Colonic mucosa (tissue), 4 donors: ENCODE measurements at regions not wholly inside any gene's neighbourhood (a gene's known extent, or its start where the extent isn't known, plus 50 kb on each side); places are given as distances from the start of the nearest gene placed in this dataset.

ENCODE experiments used
- DNase-seq: peaks from one replicate; pipeline ENCODE4 v3.0.0-alpha.2; 2020
- H3K27ac ChIP-seq: fragments of 200-600 bp; one replicate; pipeline ENCODE4 v1.8.0; 2021
- H3K27me3 ChIP-seq: fragments of 200-600 bp; one replicate; pipeline ENCODE4 v1.8.0; 2021
- H3K36me3 ChIP-seq: fragments of 200-600 bp; one replicate; pipeline ENCODE4 v1.8.0; 2021
- H3K4me1 ChIP-seq: fragments of 200-600 bp; one replicate; pipeline ENCODE4 v1.8.0; 2021; ENCODE audit warnings: mild to moderate bottlenecking
- H3K4me3 ChIP-seq: fragments of 200-600 bp; one replicate; pipeline ENCODE4 v1.8.0; 2021
- H3K9ac ChIP-seq, 2 donors: one replicate each; pipeline ENCODE4 v1.7.0; 2013; ENCODE audit warnings: control low read depth in 2 of 2, low read depth in 2 of 2, low read length in 2 of 2
- H3K9me3 ChIP-seq: fragments of 200-600 bp; one replicate; pipeline ENCODE4 v1.8.0; 2021
- intact Hi-C: fragments of 100-400 bp; cut with DNase I; formaldehyde crosslinking; loops from one replicate; pipeline ENCODE4 v1.14.1; 2022
- TF ChIP-seq, protein P1 (sequence below): fragments of 200-600 bp; IDR thresholded peaks from one replicate; pipeline ENCODE4 v1.8.0; 2022; ENCODE audit warnings: antibody characterized with exemption, mild to moderate bottlenecking
- donor health status: healthy.
- donor health status: DM: no; HTN: no; CAD: no.
- donor health status: DM: no; HTN: no; CAD: no.

GRCh38 chr13:105272660-105273631 lies 1262.5 kb downstream of the EFNB2 start:
- Histone ChIP-seq H3K9me3 (no peaks in the 10 kb centered on the region), H3K27me3 (no peaks in the 10 kb centered on the region), H3K4me1 (no peaks in the 10 kb centered on the region), H3K9ac (no peak overlapping the region), H3K36me3 (no peaks in the 10 kb centered on the region), H3K4me3 (no peak overlapping the region), H3K27ac (no peak overlapping the region)
- intact Hi-C loops: no loop called here
- TF ChIP-seq, protein P1, sequence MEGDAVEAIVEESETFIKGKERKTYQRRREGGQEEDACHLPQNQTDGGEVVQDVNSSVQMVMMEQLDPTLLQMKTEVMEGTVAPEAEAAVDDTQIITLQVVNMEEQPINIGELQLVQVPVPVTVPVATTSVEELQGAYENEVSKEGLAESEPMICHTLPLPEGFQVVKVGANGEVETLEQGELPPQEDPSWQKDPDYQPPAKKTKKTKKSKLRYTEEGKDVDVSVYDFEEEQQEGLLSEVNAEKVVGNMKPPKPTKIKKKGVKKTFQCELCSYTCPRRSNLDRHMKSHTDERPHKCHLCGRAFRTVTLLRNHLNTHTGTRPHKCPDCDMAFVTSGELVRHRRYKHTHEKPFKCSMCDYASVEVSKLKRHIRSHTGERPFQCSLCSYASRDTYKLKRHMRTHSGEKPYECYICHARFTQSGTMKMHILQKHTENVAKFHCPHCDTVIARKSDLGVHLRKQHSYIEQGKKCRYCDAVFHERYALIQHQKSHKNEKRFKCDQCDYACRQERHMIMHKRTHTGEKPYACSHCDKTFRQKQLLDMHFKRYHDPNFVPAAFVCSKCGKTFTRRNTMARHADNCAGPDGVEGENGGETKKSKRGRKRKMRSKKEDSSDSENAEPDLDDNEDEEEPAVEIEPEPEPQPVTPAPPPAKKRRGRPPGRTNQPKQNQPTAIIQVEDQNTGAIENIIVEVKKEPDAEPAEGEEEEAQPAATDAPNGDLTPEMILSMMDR: no peak
- no peak for DNase-seq

DNA sequence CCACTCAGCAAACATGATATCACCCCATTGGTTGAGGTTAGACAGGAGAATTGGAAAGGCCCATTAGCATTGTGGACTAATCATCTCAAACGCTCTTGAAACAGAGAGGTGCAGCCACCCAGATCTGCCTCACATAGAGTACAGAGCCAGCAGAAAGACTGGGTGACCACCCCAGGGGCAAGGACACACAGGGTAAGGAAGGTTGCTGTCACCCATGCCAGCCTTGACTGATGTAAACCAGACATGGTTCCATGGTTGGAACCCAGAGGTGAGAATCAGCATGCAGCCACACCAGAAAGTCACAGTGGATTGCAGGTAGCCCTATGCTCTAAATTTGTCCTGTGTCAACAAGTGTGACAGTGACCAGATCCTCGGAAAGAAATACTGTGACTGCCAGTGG lies 1268.8 kb downstream of the EFNB2 start:
- Histone ChIP-seq H3K9me3 (no peaks in the 10 kb centered on the region), H3K27ac (no peak overlapping the region), H3K4me1 (no peaks in the 10 kb centered on the region), H3K4me3 (no peak overlapping the region), H3K9ac (no peak overlapping the region), H3K27me3 (no peaks in the 10 kb centered on the region), H3K36me3 (no peaks in the 10 kb centered on the region)
- TF ChIP-seq, protein P1: no peak
- intact Hi-C loops: no loop called here
- DNase-seq: no peak

- Histone ChIP-seq H3K27ac (no peak overlapping the region), H3K27me3 (no peaks in the 10 kb centered on the region), H3K9me3 (no peaks in the 10 kb centered on the region), H3K4me1 (no peaks in the 10 kb centered on the region), H3K36me3 (no peaks in the 10 kb centered on the region), H3K4me3 (no peak overlapping the region), H3K9ac (no peak overlapping the region)
- intact Hi-C loops: no loop called here
- DNase-seq: no peak
- TF ChIP-seq, protein P1: no peak
These were observed 1272.9 kb downstream of the EFNB2 start for GRCh38 chr13:105262579-105262978.

DNA sequence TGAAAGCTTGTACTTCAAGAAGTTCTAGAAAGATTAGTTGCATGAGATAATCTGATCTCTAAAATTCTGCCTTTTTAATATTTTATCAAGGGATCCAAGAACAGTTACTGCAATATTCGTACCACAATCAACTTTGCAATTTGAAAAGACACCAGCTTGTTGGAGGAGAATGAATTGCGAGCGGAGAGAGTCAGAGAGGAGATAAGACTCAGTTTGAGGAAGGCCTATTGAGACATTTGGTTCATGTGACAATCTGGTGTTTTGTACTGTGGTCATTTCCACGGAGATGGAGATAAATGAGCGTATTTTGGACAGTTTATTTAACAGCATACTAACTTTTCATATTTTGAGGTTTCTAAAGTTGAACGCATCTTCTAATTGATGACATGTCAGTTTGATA lies 1276.0 kb downstream of the EFNB2 start:
- intact Hi-C loops: no loop called here
- no peak overlapping the region for H3K9ac ChIP-seq
- no peaks in the 10 kb centered on the region for H3K9me3 ChIP-seq
- no peak overlapping the region for H3K27ac ChIP-seq
- H3K4me3 ChIP-seq: no peak overlapping the region
- TF ChIP-seq, protein P1: no peak
- H3K4me1 ChIP-seq: no peaks in the 10 kb centered on the region
- no peaks in the 10 kb centered on the region for H3K36me3 ChIP-seq
- no peaks in the 10 kb centered on the region for H3K27me3 ChIP-seq
- no peak for DNase-seq

GRCh38 chr13:105255472-105255871 lies 1280.0 kb downstream of the EFNB2 start:
- H3K9ac ChIP-seq: no peak overlapping the region
- H3K27ac ChIP-seq: no peak overlapping the region
- intact Hi-C loops: no loop called here
- no peak overlapping the region for H3K4me3 ChIP-seq
- TF ChIP-seq, protein P1: no peak
- H3K4me1 ChIP-seq: no peaks in the 10 kb centered on the region
- H3K9me3 ChIP-seq: no peaks in the 10 kb centered on the region
- DNase-seq: no peak
- H3K27me3 ChIP-seq: no peaks in the 10 kb centered on the region
- no peaks in the 10 kb centered on the region for H3K36me3 ChIP-seq
